ENCODE measurements at regions not wholly inside any gene's neighbourhood (a gene's known extent, or its start where the extent isn't known, plus 50 kb on each side); places are given as distances from the start of the nearest gene placed in this dataset.

DNA sequence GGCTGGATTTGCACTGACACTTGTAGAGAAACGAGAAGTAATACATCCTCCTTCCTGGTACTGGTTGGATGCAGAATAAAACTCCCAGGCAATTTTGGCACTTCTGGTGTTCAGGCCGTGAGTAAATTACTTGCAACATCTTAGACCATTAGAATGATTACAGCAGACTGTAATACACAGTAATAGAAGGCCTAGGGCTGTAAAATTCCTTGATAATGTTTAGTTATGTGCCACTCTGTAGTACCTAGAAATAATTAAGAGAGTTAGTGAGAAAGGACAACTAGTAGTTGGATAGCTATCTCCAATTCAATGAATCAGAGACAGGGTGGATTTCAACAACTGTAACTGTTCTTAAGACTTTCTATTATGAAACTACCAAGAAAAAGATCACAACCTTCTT, 356.3 kb upstream of the SETBP1 start:
- Histone ChIP-seq H4K8ac (ENCODE audit: low read depth, low read length) (no peak overlapping the region), H3K9ac (ENCODE audit: low read depth, low read length, poor library complexity) (no peak overlapping the region), H3K4me2 (ENCODE audit: insufficient read depth, low read length, poor library complexity, severe bottlenecking) (no peak overlapping the region), H3K27ac (replicated peaks; ENCODE audit: low read length) (no peak overlapping the region), H2BK12ac (ENCODE audit: low read length) (no peak overlapping the region), H4K91ac (ENCODE audit: low read depth, low read length, poor library complexity) (no peak overlapping the region), H3K4ac (ENCODE audit: low read length) (no peak overlapping the region), H3K27me3 (ENCODE audit: control insufficient read depth in 3 of 3, insufficient read depth in 3 of 3, low read depth in 1 of 3, low read length in 3 of 3) (no peaks in the 10 kb centered on the region), H2AK5ac (ENCODE audit: low read depth, low read length) (no peak overlapping the region), H3K36me3 (replicated peaks in 1 of 2; ENCODE audit: control insufficient read depth in 2 of 2, insufficient read depth in 2 of 2, low read length in 2 of 2) (no peaks in the 10 kb centered on the region), H2BK15ac (ENCODE audit: low read length) (no peak overlapping the region), H3K18ac (ENCODE audit: low read length) (no peak overlapping the region), H2AFZ (ENCODE audit: low read length) (no peak overlapping the region), H2BK120ac (ENCODE audit: low read depth, low read length) (no peak overlapping the region), H3K4me3 (ENCODE audit: low read length in 2 of 2) (no peak overlapping the region), H3K23ac (ENCODE audit: low read depth, low read length, poor library complexity) (no peak overlapping the region), H2BK5ac (ENCODE audit: low read length) (no peak overlapping the region), H3K4me1 (ENCODE audit: control insufficient read depth in 2 of 2, insufficient read depth in 1 of 2, low read depth in 1 of 2, low read length in 2 of 2) (no peaks in the 10 kb centered on the region), H3K9me3 (replicated peaks in 1 of 2; ENCODE audit: control insufficient read depth in 2 of 2, insufficient read depth in 1 of 2, low read depth in 1 of 2, low read length in 2 of 2) (no peaks in the 10 kb centered on the region), H3K14ac (ENCODE audit: low read length) (no peak overlapping the region), H3K79me1 (ENCODE audit: low read depth, low read length) (no peaks in the 10 kb centered on the region)
- WGBS, 2 donors (ENCODE audit: extremely low coverage in 2 of 2, insufficient read length in 2 of 2, insufficient replicate concordance in 1 of 2): no CpG with 5 or more reads among the region's 2 CpGs
- no peak for DNase-seq (ENCODE audit: low spot score)

DNA sequence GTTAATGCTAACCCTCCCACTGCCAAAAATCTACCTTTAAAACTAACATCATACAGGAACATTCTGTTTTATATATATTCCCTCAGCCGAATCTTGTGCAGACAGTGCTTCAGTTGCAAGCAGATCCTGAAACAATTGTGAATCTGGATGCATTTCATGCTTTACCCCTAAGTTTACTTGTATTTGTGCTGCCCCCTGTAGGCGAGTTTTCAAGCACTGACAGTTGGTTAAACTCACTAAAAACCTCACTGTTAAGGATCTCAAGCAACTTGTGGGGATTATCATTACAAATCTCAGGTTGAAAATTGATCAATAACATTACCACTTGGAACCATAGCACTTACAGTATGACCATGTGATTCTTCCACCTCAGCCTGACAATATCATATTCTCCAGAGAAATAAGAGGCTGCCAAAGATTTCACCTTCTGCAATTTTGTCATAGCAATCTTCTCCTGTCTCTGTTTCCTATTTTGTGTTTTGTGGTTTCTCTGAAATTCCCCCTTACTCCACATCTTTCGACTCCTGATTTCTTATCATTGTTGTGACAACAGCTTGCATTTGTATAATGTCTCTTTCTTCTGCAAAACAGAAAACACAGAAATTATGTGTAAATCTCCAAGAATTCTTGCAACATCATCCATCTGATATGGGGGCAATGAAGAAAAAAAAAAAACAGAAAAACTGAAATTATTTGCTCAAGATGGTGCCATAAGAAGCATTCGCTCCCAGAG, 354.6 kb upstream of the SETBP1 start:
- no peaks in the 10 kb centered on the region for H3K4me1 ChIP-seq (ENCODE audit: control insufficient read depth in 2 of 2, insufficient read depth in 1 of 2, low read depth in 1 of 2, low read length in 2 of 2)
- peak; percentile 57 for DNase-seq (ENCODE audit: low spot score)
- WGBS, 2 donors (ENCODE audit: extremely low coverage in 2 of 2, insufficient read length in 2 of 2, insufficient replicate concordance in 1 of 2): no CpG with 5 or more reads among the region's 4 CpGs
- H2BK120ac ChIP-seq (ENCODE audit: low read depth, low read length): no peak overlapping the region
- H3K79me1 ChIP-seq (ENCODE audit: low read depth, low read length): no peaks in the 10 kb centered on the region
- H3K14ac ChIP-seq (ENCODE audit: low read length): no peak overlapping the region
- H2AK5ac ChIP-seq (ENCODE audit: low read depth, low read length): no peak overlapping the region
- H2AFZ ChIP-seq (ENCODE audit: low read length): no peak overlapping the region
- H3K36me3 ChIP-seq (replicated peaks in 1 of 2; ENCODE audit: control insufficient read depth in 2 of 2, insufficient read depth in 2 of 2, low read length in 2 of 2): no peaks in the 10 kb centered on the region
- no peak overlapping the region for H3K18ac ChIP-seq (ENCODE audit: low read length)
- no peaks in the 10 kb centered on the region for H3K9me3 ChIP-seq (replicated peaks in 1 of 2; ENCODE audit: control insufficient read depth in 2 of 2, insufficient read depth in 1 of 2, low read depth in 1 of 2, low read length in 2 of 2)
- no peak overlapping the region for H3K4me2 ChIP-seq (ENCODE audit: insufficient read depth, low read length, poor library complexity, severe bottlenecking)
- no peak overlapping the region for H3K4ac ChIP-seq (ENCODE audit: low read length)
- no peak overlapping the region for H2BK5ac ChIP-seq (ENCODE audit: low read length)
- no peaks in the 10 kb centered on the region for H3K27me3 ChIP-seq (ENCODE audit: control insufficient read depth in 3 of 3, insufficient read depth in 3 of 3, low read depth in 1 of 3, low read length in 3 of 3)
- no peak overlapping the region for H4K8ac ChIP-seq (ENCODE audit: low read depth, low read length)
- H3K9ac ChIP-seq (ENCODE audit: low read depth, low read length, poor library complexity): no peak overlapping the region
- H3K23ac ChIP-seq (ENCODE audit: low read depth, low read length, poor library complexity): no peak overlapping the region
- no peak overlapping the region for H3K4me3 ChIP-seq (ENCODE audit: low read length in 2 of 2)
- H3K27ac ChIP-seq (replicated peaks; ENCODE audit: low read length): no peak overlapping the region
- H4K91ac ChIP-seq (ENCODE audit: low read depth, low read length, poor library complexity): no peak overlapping the region
- no peak overlapping the region for H2BK12ac ChIP-seq (ENCODE audit: low read length)
- H2BK15ac ChIP-seq (ENCODE audit: low read length): no peak overlapping the region

DNA sequence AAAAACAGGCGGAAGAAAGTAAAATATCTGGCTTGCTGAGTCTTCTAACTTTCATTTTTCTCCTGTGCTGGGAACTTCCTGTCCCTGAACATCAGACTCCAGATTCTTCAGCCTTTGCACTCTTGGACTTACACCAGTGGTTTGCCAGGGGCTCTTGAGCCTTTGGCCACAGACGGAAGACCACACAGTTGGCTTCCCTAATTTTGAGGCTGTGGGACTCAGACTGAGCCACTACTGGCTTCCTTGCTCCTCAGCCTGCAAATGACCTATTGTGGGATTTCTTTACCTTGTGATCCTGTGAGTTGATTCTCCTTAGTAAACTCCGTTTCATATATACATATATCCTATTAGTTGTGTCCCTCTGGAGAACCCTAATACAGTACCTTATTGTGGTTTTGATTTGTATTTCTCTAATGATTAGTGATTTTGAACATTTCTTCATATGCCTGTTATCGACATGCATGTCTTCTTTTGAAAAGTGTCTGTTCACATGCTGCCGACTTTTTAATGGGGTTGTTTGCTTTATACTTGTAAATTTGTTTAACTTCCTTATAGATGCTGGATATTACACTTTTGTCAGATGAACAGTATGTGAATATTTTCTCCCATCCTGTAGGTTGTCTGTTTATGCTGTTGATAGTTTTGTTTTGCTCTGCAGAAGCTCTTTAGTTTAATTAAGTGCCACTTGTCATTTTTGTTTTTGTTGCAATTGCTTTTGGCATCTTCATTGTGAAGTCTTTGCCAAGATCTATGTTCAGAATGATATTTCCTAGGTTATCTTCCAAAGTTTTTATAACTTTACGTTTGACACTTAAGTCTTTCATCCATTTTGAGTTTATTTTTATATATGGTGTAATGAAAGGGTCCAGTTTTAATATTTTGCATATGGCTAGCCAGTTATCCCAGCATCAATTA, 348.8 kb upstream of the SETBP1 start:
- no peak for DNase-seq (ENCODE audit: low spot score)
- no peak overlapping the region for H2BK5ac ChIP-seq (ENCODE audit: low read length)
- no peak overlapping the region for H4K8ac ChIP-seq (ENCODE audit: low read depth, low read length)
- no peak overlapping the region for H3K4ac ChIP-seq (ENCODE audit: low read length)
- no CpG with 5 or more reads among the region's 6 CpGs for WGBS, 2 donors (ENCODE audit: extremely low coverage in 2 of 2, insufficient read length in 2 of 2, insufficient replicate concordance in 1 of 2)
- no peaks in the 10 kb centered on the region for H3K9me3 ChIP-seq (replicated peaks in 1 of 2; ENCODE audit: control insufficient read depth in 2 of 2, insufficient read depth in 1 of 2, low read depth in 1 of 2, low read length in 2 of 2)
- H4K91ac ChIP-seq (ENCODE audit: low read depth, low read length, poor library complexity): no peak overlapping the region
- no peak overlapping the region for H2BK120ac ChIP-seq (ENCODE audit: low read depth, low read length)
- H2BK15ac ChIP-seq (ENCODE audit: low read length): no peak overlapping the region
- no peak overlapping the region for H2AK5ac ChIP-seq (ENCODE audit: low read depth, low read length)
- H3K18ac ChIP-seq (ENCODE audit: low read length): no peak overlapping the region
- H2AFZ ChIP-seq (ENCODE audit: low read length): no peak overlapping the region
- H2BK12ac ChIP-seq (ENCODE audit: low read length): no peak overlapping the region
- H3K4me3 ChIP-seq (ENCODE audit: low read length in 2 of 2): no peak overlapping the region
- H3K27me3 ChIP-seq (ENCODE audit: control insufficient read depth in 3 of 3, insufficient read depth in 3 of 3, low read depth in 1 of 3, low read length in 3 of 3): no peaks in the 10 kb centered on the region
- no peak overlapping the region for H3K23ac ChIP-seq (ENCODE audit: low read depth, low read length, poor library complexity)
- no peaks in the 10 kb centered on the region for H3K4me1 ChIP-seq (ENCODE audit: control insufficient read depth in 2 of 2, insufficient read depth in 1 of 2, low read depth in 1 of 2, low read length in 2 of 2)
- H3K14ac ChIP-seq (ENCODE audit: low read length): no peak overlapping the region
- H3K27ac ChIP-seq (replicated peaks; ENCODE audit: low read length): no peak overlapping the region
- H3K4me2 ChIP-seq (ENCODE audit: insufficient read depth, low read length, poor library complexity, severe bottlenecking): no peak overlapping the region
- no peaks in the 10 kb centered on the region for H3K79me1 ChIP-seq (ENCODE audit: low read depth, low read length)
- no peak overlapping the region for H3K9ac ChIP-seq (ENCODE audit: low read depth, low read length, poor library complexity)
- H3K36me3 ChIP-seq (replicated peaks in 1 of 2; ENCODE audit: control insufficient read depth in 2 of 2, insufficient read depth in 2 of 2, low read length in 2 of 2): no peaks in the 10 kb centered on the region

DNA sequence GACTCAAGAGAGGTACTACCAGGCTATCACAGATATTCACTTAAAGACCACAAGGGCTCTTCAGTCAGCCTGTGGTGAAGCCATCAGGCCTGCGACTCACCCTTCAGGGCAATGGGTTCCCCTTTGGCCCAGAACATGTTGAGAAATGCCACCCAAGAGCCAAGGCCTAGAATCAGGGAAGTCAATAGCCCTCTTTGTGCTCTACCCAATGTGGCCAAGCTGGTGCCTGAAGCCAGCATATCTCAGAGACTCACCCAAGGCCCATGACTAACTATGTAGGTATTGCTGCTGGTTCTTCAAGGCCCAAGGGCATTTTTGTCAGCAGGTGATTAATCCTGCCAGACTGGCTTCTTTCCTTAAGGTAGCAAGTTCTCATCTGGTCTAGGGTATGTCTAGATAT, 338.9 kb upstream of the SETBP1 start:
- H3K9ac ChIP-seq (ENCODE audit: low read depth, low read length, poor library complexity): no peak overlapping the region
- H3K18ac ChIP-seq (ENCODE audit: low read length): no peak overlapping the region
- H4K8ac ChIP-seq (ENCODE audit: low read depth, low read length): no peak overlapping the region
- DNase-seq (ENCODE audit: low spot score): no peak
- no peak overlapping the region for H2BK12ac ChIP-seq (ENCODE audit: low read length)
- no peak overlapping the region for H3K14ac ChIP-seq (ENCODE audit: low read length)
- H4K91ac ChIP-seq (ENCODE audit: low read depth, low read length, poor library complexity): no peak overlapping the region
- no CpG with 5 or more reads among the region's 1 CpG for WGBS, 2 donors (ENCODE audit: extremely low coverage in 2 of 2, insufficient read length in 2 of 2, insufficient replicate concordance in 1 of 2)
- H3K27ac ChIP-seq (replicated peaks; ENCODE audit: low read length): no peak overlapping the region
- H3K23ac ChIP-seq (ENCODE audit: low read depth, low read length, poor library complexity): no peak overlapping the region
- no peak overlapping the region for H2BK15ac ChIP-seq (ENCODE audit: low read length)
- H3K4me2 ChIP-seq (ENCODE audit: insufficient read depth, low read length, poor library complexity, severe bottlenecking): no peak overlapping the region
- no peak overlapping the region for H2BK5ac ChIP-seq (ENCODE audit: low read length)
- no peaks in the 10 kb centered on the region for H3K9me3 ChIP-seq (replicated peaks in 1 of 2; ENCODE audit: control insufficient read depth in 2 of 2, insufficient read depth in 1 of 2, low read depth in 1 of 2, low read length in 2 of 2)
- no peak overlapping the region for H2AFZ ChIP-seq (ENCODE audit: low read length)
- H3K27me3 ChIP-seq (ENCODE audit: control insufficient read depth in 3 of 3, insufficient read depth in 3 of 3, low read depth in 1 of 3, low read length in 3 of 3): no peaks in the 10 kb centered on the region
- H2BK120ac ChIP-seq (ENCODE audit: low read depth, low read length): no peak overlapping the region
- no peak overlapping the region for H3K4me3 ChIP-seq (ENCODE audit: low read length in 2 of 2)
- no peak overlapping the region for H3K4ac ChIP-seq (ENCODE audit: low read length)
- no peaks in the 10 kb centered on the region for H3K36me3 ChIP-seq (replicated peaks in 1 of 2; ENCODE audit: control insufficient read depth in 2 of 2, insufficient read depth in 2 of 2, low read length in 2 of 2)
- H3K4me1 ChIP-seq (ENCODE audit: control insufficient read depth in 2 of 2, insufficient read depth in 1 of 2, low read depth in 1 of 2, low read length in 2 of 2): no peaks in the 10 kb centered on the region
- no peak overlapping the region for H2AK5ac ChIP-seq (ENCODE audit: low read depth, low read length)
- no peaks in the 10 kb centered on the region for H3K79me1 ChIP-seq (ENCODE audit: low read depth, low read length)
